K562 (cell line): ENCODE measurements at regions not wholly inside any gene's neighbourhood (a gene's known extent, or its start where the extent isn't known, plus 50 kb on each side); places are given as distances from the start of the nearest gene placed in this dataset.
"Not testable (repeated sequence)": the region's sequence is repeated elsewhere in the genome, so short reads cannot be mapped to it uniquely, and the experiment has no call there.

Experiments
- ATAC-seq: fragments of 200-7000 bp; cut with Tn5 transposase; 3 replicates; pipeline ENCODE4 v1.9.1; 2020; ENCODE audit warnings: moderate library complexity
- BruUV-seq: library from RNA; stranded (reverse); fragments of 400-500 nt; replicated peaks from 2 replicates; lab custom pipeline; 2021; lab: Mats Ljungman, UMichigan
- CTCF ChIA-PET: fragments of 300-600 bp; formaldehyde crosslinking; extraction: SDS; loops from one replicate; lab custom pipeline; 2021; ENCODE audit warnings: low intra/inter-chr PET ratio; lab: Yijun Ruan, JAX
- POLR2A ChIA-PET: fragments of 300-600, 350-650 bp; sonication (Branson Sonifier 250); formaldehyde crosslinking; extraction: SDS; loops from one replicate; lab custom pipeline; 2021; ENCODE audit warnings: antibody characterized with exemption, inconsistent platforms; lab: Yijun Ruan, JAX
- DNase-seq, 4 experiments: peaks; one replicate each; pipeline versions ENCODE4 v3.0.0 to v3.0.0-alpha.2; 2011 to 2018; ENCODE audit warnings: low spot score in 3 of 4, mixed read lengths in 3 of 4; ENCODE audit errors: extremely low read depth in 1 of 4
- FAIRE-seq: peaks from 2 replicates; lab custom pipeline; 2011; peaks lifted over from hg19 to GRCh38; lab: Jason Lieb, UNC
- H2AFZ ChIP-seq: 2 replicates; pipeline ENCODE4 v1.6.0; 2011; ENCODE audit warnings: low read depth, low read length, control low read depth, inconsistent platforms
- H3K27ac ChIP-seq: fragments of 200-600 bp; 3 replicates; pipeline ENCODE4 v1.8.0; 2011; ENCODE audit warnings: low read depth, mild to moderate bottlenecking, control low read depth, inconsistent platforms, low read length, moderate library complexity, mixed read lengths; ENCODE audit errors: extremely low read depth
- H3K27me3 ChIP-seq, 2 experiments: fragments of 300-600 bp in 1 of 2; 2 replicates in 1 of 2; 3 replicates in 1 of 2; pipeline versions ENCODE4 v1.6.0 to v1.8.0; 2011; ENCODE audit warnings: inconsistent platforms in 2 of 2, low read length in 2 of 2, mild to moderate bottlenecking in 1 of 2, mixed read lengths in 1 of 2, moderate library complexity in 1 of 2; ENCODE audit not compliant: control insufficient read depth in 2 of 2, insufficient read depth in 2 of 2
- H3K36me3 ChIP-seq: fragments of 300-600 bp; 3 replicates; pipeline ENCODE4 v1.8.0; 2011; ENCODE audit warnings: mild to moderate bottlenecking, low read length, inconsistent platforms; ENCODE audit not compliant: control insufficient read depth, insufficient read depth
- H3K4me1 ChIP-seq, 2 experiments: fragments of 200-600 bp in 1 of 2; replicated peaks in 1 of 2; 2 replicates in 1 of 2; 3 replicates in 1 of 2; pipeline versions ENCODE4 v1.5.1 to v1.8.0; 2011; ENCODE audit warnings: inconsistent platforms in 2 of 2, low read length in 2 of 2, mild to moderate bottlenecking in 1 of 2, mixed read lengths in 1 of 2, moderate library complexity in 1 of 2; ENCODE audit not compliant: control insufficient read depth in 2 of 2, insufficient read depth in 2 of 2
- H3K4me2 ChIP-seq: 2 replicates; pipeline ENCODE4 v1.6.1; 2011; ENCODE audit warnings: low read length, control low read depth, inconsistent platforms, mixed read lengths; ENCODE audit not compliant: insufficient read depth
- H3K4me3 ChIP-seq: fragments of 200-600 bp; sonication (generic), shearing (Covaris generic); 2 replicates; pipeline ENCODE4 v1.5.1; 2016; ENCODE audit warnings: control low read depth, inconsistent platforms
- H3K79me2 ChIP-seq: fragments of 200-600 bp; 3 replicates; pipeline ENCODE4 v1.8.0; 2011; ENCODE audit warnings: low read length, inconsistent platforms; ENCODE audit not compliant: control insufficient read depth, insufficient read depth
- H3K9ac ChIP-seq, 2 experiments: 2 replicates each; pipeline versions ENCODE4 v1.6.0 to v1.6.1; 2011; ENCODE audit warnings: low read depth in 2 of 2, low read length in 2 of 2, control low read depth in 1 of 2, inconsistent platforms in 1 of 2, mild to moderate bottlenecking in 1 of 2, mixed read lengths in 1 of 2; ENCODE audit not compliant: insufficient read depth in 1 of 2
- H3K9me1 ChIP-seq: one replicate; pipeline ENCODE4 v1.6.0; 2011; ENCODE audit warnings: inconsistent platforms, mild to moderate bottlenecking, low read length, moderate library complexity; ENCODE audit not compliant: control insufficient read depth, insufficient read depth
- H3K9me3 ChIP-seq: replicated peaks from 2 replicates; pipeline ENCODE4 v1.5.1; 2011; ENCODE audit warnings: low read depth, low read length, inconsistent platforms; ENCODE audit not compliant: control insufficient read depth, insufficient read depth
- H4K20me1 ChIP-seq: replicated peaks from 2 replicates; pipeline ENCODE4 v1.6.1; 2011; ENCODE audit warnings: low read length, inconsistent platforms, mixed read lengths; ENCODE audit not compliant: control insufficient read depth, insufficient read depth
- BCOR ChIP-seq: fragments of 450-650 bp; IDR thresholded peaks from 2 replicates; pipeline ENCODE4 v1.6.1; 2016
- KDM1A ChIP-seq, 2 experiments: fragments of 450-650 bp; IDR thresholded peaks; 2 replicates each; pipeline ENCODE4 v1.6.1; 2016; ENCODE audit warnings: mild to moderate bottlenecking in 2 of 2
- ZNF146 ChIP-seq: IDR thresholded peaks from one replicate; pipeline ENCODE4 v1.6.1; 2018; ENCODE audit warnings: missing compliant biosample characterization; ENCODE audit not compliant: unreplicated experiment
- WGBS: fragments of 100-300 bp; shearing (Covaris generic); methylation state at CpG from one replicate; pipeline ENCODE4 v1.1.6; 2016; ENCODE audit warnings: low coverage, mixed read lengths; ENCODE audit not compliant: insufficient coverage; ENCODE audit errors: missing lambda C conversion rate; 5-methylcytosine and 5-hydroxymethylcytosine counted together
- in situ Hi-C: fragments of 300-500 bp; cut with MboI; formaldehyde crosslinking; loops from 4 replicates; pipeline ENCODE4 v1.15.0; 2018; ENCODE audit warnings: inconsistent platforms, mixed read lengths
- intact Hi-C: fragments of 100-400 bp; cut with micrococcal nuclease; formaldehyde crosslinking; loops from 2 replicates; pipeline ENCODE4 v1.14.2; 2022

DNA sequence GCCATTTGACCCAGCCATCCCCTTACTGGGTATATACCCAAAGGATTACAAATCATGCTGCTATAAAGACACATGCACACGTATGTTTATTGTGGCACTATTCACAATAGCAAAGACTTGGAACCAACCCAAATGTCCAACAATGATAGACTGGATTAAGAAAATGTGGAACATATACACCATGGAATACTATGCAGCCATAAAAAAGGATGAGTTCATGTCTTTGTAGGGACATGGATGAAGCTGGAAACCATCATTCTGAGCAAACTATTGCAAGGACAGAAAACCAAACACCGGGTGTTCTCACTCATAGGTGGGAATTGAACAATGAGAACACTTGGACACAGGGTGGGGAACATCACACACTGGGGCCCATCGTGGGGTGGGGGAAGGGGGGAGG, 172.5 kb upstream of the POGK start:
- BruUV-seq, CTCF ChIA-PET, FAIRE-seq: not testable (repeated sequence)

DNA sequence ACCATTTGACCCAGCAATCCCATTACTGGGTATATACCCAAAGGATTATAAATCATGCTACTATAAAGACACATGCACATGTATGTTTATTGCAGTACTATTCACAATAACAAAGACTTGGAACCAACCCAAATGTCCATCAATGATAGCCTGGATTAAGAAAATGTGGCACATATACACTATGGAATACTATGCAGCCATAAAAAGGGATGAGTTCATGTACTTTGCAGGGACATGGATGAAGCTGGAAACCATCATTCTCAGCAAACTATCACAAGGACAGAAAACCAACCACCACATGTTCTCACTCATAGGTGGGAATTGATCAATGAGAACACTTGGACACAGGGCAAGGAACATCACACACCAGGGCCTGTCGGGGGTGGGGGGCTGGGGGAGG, 171.7 kb upstream of the POGK start:
- H3K4me1 ChIP-seq, H3K36me3 ChIP-seq, POLR2A ChIA-PET, H3K27ac ChIP-seq, H3K4me3 ChIP-seq, BruUV-seq, H2AFZ ChIP-seq, H4K20me1 ChIP-seq, H3K9ac ChIP-seq, H3K9me3 ChIP-seq, in situ Hi-C loops, H3K27me3 ChIP-seq, ATAC-seq, intact Hi-C loops, FAIRE-seq, CTCF ChIA-PET, H3K9me1 ChIP-seq, H3K79me2 ChIP-seq, DNase-seq, H3K4me2 ChIP-seq: not testable (repeated sequence)
- WGBS = 50% methylated on average over 1 of the region's 1 CpG
- TF ChIP-seq ZNF146 (CRISPR knock-in tag) (peak; percentile 59), BCOR (peak; percentile 52)

More for the DNA sequence above, 172.5 kb upstream of the POGK start:
- POLR2A ChIA-PET, intact Hi-C loops, H4K20me1 ChIP-seq, ATAC-seq, H3K9me3 ChIP-seq, H3K36me3 ChIP-seq, H3K79me2 ChIP-seq, H3K4me1 ChIP-seq: not testable (repeated sequence)
- TF ChIP-seq KDM1A (IDR thresholded peaks at IDR 0.05) (peak; percentile 8 to 16; a peak in 2 of 4 replicates), BCOR (peak; percentile 59; the same call in 1 of the 2 replicates)
- TF ChIP-seq, all 486 proteins: peak for 2; not testable (repeated sequence) for 484
- H3K9me1 ChIP-seq, H3K4me3 ChIP-seq, H3K27ac ChIP-seq, in situ Hi-C loops, H3K4me2 ChIP-seq, H3K27me3 ChIP-seq, H3K9ac ChIP-seq, DNase-seq, H2AFZ ChIP-seq: not testable (repeated sequence)
- 4% methylated on average over 3 of the region's 3 CpGs for WGBS
